SIG-M5 (cell line): ENCODE measurements at regions not wholly inside any gene's neighbourhood (a gene's known extent, or its start where the extent isn't known, plus 50 kb on each side); places are given as distances from the start of the nearest gene placed in this dataset.
A peak's percentile ranks its signal among the peaks of the same experiment; 100 is the strongest.
"Not testable (repeated sequence)": the region's sequence is repeated elsewhere in the genome, so short reads cannot be mapped to it uniquely, and the experiment has no call there.

Experiments
- DNase-seq: peaks from one replicate; lab custom pipeline; 2025; lab: John Stamatoyannopoulos, UW

DNA sequence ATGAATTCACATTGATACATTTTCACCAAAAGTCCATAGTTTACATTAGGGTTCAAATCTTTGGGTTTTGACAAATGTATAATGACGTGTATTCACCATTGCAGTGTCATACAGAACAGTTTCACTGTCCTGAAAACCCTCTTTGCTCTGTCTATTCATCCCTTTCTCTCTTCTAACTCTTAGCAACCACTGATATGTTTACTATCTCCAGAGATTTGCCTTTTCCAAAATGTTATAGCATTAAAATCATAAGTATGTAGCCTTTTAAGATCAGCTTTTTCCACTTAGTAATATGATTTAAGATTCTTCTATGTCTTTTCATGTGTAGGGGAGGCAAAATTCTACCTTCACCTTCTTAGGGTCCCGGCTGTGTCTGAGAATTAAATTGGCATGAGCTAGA lies 203.8 kb downstream of the TPRG1 start:
- no peak for DNase-seq

- no peak for DNase-seq
Measured at GRCh38 chr3:189383630-189384029, 211.9 kb downstream of the TPRG1 start.

- DNase-seq, result not testable (repeated sequence)
Measured at GRCh38 chr3:189385880-189386279, 214.1 kb downstream of the TPRG1 start.

DNA sequence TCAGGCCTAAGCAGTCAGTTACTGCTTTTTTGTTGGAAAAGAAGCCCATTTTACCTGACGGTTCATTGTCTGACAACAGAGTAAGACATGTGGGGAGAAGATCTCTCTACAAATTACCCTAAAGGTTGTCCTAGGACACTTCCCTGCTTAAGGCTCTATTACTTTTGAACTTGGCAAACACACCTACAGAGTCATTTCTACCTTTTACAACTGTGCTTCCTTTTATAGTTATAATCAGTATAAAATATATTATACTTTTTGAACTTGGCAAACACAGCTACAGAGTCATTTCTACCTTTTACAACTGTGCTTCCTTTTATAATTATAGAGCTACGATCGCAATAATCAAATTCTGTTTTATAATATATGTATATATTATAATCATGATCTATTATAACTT lies 215.0 kb downstream of the TPRG1 start:
- DNase-seq, result no peak

DNA sequence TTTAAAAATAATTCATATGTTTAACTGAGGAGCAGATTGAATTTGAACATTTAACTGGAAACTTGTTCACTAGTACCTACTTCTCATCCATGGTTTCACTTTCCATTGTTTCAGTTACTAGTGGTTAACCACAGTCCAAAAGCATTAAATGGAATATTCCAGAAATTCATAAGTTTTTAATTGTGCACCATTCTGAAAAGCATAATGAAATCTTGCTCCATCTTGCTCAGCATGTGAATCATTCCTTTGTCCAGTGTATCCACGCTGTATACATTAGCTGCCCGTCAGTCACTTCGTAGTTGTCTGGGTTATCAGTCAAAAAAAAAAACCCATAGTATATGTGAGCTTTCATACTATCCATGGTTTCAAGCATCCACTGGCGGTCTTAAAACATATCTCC lies 217.6 kb downstream of the TPRG1 start:
- DNase-seq, result no peak

- DNase-seq, result peak; percentile 55
Measured at GRCh38 chr3:189393598-189393997, 221.8 kb downstream of the TPRG1 start.

- DNase-seq, result no peak
Measured at GRCh38 chr3:189394599-189395121, 222.9 kb downstream of the TPRG1 start.

GRCh38 chr3:189395825-189396224 lies 224.1 kb downstream of the TPRG1 start:
- peak; percentile 36 for DNase-seq

DNA sequence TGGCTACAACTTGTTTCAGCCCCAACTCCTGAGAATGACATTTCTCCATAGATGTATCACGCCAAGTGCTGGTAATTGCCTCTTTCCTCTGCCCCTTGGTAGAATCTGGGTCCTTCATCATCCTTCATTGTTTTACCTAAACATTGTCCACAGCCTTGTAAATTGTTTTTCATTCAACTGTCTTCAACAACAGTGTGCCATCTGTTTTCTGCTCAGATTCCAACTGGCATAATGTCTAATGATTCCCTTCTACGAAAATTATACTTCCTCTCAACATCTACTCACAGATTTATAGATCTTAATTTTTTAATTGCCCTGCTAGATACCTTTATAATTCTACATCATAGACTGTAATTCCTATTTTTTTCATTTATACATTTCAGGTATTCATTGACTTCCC lies 226.9 kb downstream of the TPRG1 start:
- no peak for DNase-seq

- no peak for DNase-seq
Measured at GRCh38 chr3:189401196-189401595, 229.4 kb downstream of the TPRG1 start.

- no peak for DNase-seq
Measured at GRCh38 chr3:189403194-189403593, 228.0 kb upstream of the TP63 start.

GRCh38 chr3:189404024-189404423 lies 227.2 kb upstream of the TP63 start:
- no peak for DNase-seq

DNA sequence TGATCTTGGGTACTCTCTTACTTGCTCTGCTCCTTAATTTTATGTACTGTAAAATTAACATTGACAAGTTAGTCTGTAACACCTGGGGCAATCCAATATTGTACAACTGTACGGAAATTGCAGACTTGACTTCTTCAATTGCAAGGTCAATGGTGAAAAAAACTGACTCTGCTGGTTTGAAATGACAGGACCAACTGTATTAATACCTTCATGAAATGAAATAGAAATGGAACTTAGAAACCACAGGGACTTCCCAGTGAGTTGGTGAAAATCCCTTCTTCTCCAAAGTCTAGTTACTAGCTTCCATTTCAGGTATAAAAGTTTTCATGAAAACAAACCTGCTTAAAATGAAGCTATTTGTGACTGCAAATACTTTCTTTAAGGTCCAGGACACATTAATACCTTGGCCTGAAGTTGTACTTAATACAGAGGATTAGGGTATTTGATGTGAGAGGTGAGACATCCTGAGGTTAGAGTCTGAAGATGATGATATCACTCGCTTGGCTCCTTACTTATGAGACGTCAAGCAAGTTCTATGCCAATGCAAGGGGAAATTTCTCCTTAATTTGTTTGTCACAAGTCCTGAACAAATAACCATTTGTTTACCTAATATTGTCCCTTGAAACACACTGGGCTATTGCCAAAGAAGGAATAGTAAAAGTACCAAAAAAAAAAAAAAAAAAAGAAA lies 226.2 kb upstream of the TP63 start:
- no peak for DNase-seq

DNA sequence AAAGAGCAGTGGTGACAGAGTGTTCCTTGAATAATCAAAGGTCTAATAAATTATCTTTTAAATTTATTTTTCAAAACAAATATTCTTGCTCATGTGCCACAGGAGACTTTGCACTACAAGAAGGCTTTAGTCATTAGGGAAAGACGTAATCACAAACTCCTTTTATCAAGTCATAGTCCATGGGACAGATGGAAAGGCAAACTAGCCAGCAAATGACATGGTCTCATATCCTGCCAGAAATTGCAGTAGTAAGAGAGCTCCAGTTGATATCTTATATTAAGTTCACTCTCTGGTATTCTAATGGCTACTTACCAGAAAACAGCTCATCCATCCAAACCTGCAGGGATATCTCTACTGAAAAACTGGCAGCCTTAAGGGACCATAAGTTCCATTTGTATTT lies 225.0 kb upstream of the TP63 start:
- no peak for DNase-seq

DNA sequence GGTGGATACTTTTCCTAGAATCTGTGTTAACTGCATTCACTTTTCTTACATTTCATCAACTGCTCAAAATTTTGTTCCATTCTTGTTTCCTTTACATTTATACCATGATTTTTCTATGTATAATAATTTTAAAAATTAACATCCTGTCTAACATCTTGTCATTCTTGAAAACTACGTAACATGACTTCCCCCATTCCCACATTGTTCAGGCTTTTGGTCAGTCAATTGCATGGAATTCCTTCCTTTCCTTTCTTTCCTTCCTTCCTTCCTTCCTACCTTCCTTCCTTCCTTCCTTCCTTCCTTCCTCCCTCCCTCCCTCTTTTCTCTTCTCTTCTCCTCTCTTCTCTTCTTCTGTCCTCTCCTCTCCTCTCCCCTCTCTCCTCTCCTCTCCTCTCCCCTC lies 220.7 kb upstream of the TP63 start:
- DNase-seq, result no peak

DNA sequence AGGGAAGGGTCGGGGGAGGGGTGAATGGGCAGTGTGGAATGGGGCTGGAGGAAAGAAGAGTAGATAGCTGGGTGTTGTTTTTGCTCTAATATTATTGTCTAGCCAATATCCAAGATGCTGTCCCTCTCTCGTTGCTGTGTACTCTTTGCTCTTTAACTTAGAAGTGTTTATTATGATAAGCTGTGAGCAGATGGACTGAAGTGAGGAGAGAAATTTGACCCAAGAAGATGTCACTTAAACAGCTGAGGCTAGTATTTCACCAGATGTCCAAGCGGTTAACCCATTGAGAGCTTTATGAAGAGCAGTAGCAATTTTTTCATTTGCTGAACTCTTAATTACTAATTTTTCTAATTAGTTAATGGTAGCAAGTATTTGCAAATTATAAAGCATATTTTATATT lies 212.2 kb upstream of the TP63 start:
- DNase-seq, result no peak

GRCh38 chr3:189419683-189420082 lies 211.5 kb upstream of the TP63 start:
- DNase-seq, result no peak

DNA sequence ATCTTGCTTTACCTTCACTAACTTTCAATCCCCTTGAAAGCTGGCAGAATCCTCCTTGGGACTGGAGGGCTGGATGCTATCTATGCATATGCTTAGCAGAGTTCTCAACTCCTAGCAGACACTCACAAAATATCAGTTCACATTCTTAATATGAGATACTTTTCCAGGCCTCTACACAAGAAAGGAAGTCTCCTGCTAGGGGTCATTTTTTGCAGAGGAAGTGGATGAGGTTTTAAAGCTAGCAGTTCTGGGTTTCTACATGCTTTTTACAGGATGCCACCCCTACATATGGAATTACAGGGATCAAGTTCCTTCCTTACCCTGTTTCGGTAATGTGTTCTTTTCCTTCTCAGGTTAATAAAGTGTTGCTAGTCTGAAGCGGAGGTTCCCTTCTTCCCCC lies 206.3 kb upstream of the TP63 start:
- DNase-seq, result no peak

GRCh38 chr3:189429019-189429418 lies 202.2 kb upstream of the TP63 start:
- no peak for DNase-seq

DNA sequence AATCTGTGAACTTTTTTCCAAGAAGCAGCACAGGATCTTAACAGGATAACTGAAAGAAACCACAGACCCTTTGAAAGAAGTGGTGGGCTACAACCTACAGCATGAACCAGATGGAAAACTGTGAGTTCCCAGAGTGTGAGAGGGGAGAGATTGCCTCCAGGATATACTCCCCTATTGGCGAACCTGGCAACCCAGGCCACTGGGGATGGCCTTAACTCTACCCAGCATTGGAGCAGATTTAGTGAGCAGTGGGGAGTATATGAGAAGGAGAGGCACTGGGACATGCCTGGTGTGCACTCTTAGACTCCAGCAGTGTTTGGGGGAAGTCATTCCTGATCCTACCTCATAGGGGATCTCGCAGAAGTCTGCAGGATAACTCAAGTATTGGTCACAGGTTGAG lies 201.0 kb upstream of the TP63 start:
- no peak for DNase-seq

- not testable (repeated sequence) for DNase-seq
Measured at GRCh38 chr3:189442257-189442656, 188.9 kb upstream of the TP63 start.

DNA sequence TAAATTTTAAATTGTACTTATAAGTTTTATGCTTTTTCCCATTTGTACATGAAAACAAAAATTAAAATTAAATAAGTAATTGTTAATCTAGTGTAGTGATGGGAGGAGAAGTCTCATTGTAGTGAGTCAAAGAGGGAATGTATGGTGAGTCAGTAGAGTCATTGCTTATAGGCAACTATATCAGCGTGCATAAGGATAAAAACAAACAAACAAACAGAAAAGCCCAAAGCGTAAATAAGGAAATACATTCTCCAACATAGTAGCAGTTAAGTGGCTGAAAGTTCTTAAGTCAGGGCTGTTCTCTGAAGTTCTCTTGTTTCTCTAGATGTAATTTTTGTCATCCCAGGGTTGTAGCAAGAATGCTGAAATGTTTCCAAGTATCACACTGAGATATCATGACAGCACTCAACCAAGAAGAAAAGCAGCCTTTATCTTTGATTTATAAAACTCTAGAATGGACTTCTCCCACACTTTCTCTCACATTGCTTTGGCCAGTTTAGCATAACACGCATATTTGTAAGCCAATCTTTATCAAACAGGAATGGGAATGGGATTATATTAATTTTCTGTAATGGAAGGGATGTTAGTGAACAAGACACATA lies 184.1 kb upstream of the TP63 start:
- DNase-seq, result no peak

DNA sequence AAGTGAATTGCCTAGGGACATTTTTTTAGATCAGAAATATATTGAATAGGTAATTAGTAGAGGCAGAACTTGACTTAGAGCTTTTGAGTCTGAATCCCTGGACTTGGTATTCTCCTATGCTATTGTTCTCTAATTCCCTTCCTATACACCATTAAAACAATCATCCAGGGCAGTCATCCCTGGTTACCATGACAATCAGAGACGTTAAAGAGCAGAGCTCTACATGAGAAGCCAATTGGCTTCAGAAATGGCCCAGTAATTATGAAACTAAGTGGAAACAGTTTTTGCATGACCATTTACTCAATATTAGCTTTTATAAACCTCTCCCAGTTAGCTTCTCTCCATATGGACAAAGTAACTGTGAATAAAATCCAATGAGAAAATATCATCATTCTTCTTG lies 182.1 kb upstream of the TP63 start:
- no peak for DNase-seq

DNA sequence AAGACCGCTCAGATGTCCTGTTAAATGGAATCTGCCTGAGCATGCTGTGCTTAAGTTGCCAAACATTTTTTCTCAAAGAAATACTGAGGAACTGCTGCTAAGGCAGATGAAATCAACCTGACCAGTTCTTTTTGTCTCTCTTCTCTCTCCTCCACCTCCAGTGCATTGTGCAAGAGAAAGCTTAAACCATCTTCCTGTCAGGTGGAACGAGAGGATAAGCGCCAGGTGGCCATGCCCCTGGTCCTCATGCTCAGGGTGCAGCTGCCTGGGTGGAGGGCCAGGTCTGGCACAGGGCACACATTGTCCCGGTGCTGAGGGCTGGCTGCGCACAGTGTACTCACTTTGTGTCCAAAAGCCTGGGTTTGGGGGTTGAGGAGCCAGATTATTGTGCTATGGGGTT lies 176.2 kb upstream of the TP63 start:
- no peak for DNase-seq
